ENCODE measurements at regions not wholly inside any gene's neighbourhood (a gene's known extent, or its start where the extent isn't known, plus 50 kb on each side); places are given as distances from the start of the nearest gene placed in this dataset.

GRCh38 chr13:111530137-111530870 is 209.9 kb downstream of the TEX29 start:
- TF ChIP-seq CTCF (IDR thresholded peaks at IDR 0.05; ENCODE audit: insufficient read depth, low read depth, low read length) (no peak), EZH2 (IDR thresholded peaks at IDR 0.05; ENCODE audit: insufficient read depth, low read length) (no peak)
